Spleen (tissue), 7 donors: ENCODE measurements at regions not wholly inside any gene's neighbourhood (a gene's known extent, or its start where the extent isn't known, plus 50 kb on each side); places are given as distances from the start of the nearest gene placed in this dataset.

ENCODE experiments used
- POLR2A ChIP-seq, 3 donors: fragments of 450-650 bp; IDR thresholded peaks; one replicate each; pipeline ENCODE4 v1.5.1; 2017; ENCODE audit warnings: antibody characterized with exemption in 3 of 3, mild to moderate bottlenecking in 1 of 3
- POLR2AphosphoS5 ChIP-seq, 3 donors: sonication (generic); formaldehyde crosslinking; IDR thresholded peaks; one replicate each; pipeline ENCODE4 v1.5.1; 2017; ENCODE audit warnings: antibody characterized with exemption in 3 of 3
- TF ChIP-seq, protein P1 (sequence below), 11 experiments: fragments of 200-600 bp in 7 of 11; fragments of 450-650 bp in 4 of 11; sonication (generic) in 4 of 11; IDR thresholded peaks in 8 of 11; conservative IDR thresholded peaks in 3 of 11; 1 replicate in 7 of 11; 2 replicates in 4 of 11; pipeline versions ENCODE4 v1.4.0 to v1.8.0; 2016 to 2021; ENCODE audit warnings: antibody characterized with exemption in 11 of 11, inconsistent platforms in 4 of 11, mild to moderate bottlenecking in 1 of 11
- donor health status: DM: no; HTN: no; CAD: no; lungs with moderate emphysema.
- donor health status: DM: no; HTN: no; CAD: no.
- donor health status: DM: no; HTN: no; CAD: no.

DNA sequence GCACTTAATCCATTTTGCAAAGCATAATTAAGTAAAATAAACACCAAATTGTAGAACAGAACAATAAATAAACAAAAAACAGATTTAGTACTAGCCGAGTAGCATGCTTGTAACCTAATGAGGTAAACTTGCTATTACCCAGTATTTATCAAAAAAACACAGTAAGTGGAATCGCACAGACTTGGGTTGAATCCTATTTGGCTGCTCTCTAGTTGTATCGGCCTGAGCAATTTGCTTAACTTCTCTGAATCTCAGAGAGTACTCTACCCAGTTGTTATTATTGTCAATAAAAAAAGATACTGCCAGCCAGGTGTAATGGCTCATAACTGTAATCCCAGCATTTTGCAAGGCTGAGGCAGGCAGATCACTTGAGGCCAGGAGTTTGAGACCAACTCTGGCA, 664.3 kb downstream of the ADGRL2 start:
- TF ChIP-seq POLR2A (IDR thresholded peaks at IDR 0.05) (no peak), POLR2AphosphoS5 (IDR thresholded peaks at IDR 0.05) (no peak)
- TF ChIP-seq, protein P1, sequence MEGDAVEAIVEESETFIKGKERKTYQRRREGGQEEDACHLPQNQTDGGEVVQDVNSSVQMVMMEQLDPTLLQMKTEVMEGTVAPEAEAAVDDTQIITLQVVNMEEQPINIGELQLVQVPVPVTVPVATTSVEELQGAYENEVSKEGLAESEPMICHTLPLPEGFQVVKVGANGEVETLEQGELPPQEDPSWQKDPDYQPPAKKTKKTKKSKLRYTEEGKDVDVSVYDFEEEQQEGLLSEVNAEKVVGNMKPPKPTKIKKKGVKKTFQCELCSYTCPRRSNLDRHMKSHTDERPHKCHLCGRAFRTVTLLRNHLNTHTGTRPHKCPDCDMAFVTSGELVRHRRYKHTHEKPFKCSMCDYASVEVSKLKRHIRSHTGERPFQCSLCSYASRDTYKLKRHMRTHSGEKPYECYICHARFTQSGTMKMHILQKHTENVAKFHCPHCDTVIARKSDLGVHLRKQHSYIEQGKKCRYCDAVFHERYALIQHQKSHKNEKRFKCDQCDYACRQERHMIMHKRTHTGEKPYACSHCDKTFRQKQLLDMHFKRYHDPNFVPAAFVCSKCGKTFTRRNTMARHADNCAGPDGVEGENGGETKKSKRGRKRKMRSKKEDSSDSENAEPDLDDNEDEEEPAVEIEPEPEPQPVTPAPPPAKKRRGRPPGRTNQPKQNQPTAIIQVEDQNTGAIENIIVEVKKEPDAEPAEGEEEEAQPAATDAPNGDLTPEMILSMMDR (IDR thresholded peaks at IDR 0.05 in 8 of 11, conservative IDR thresholded peaks at IDR 0.05 in 3 of 11) = no peak
